LNCaP clone FGC (cell line): ENCODE measurements at regions not wholly inside any gene's neighbourhood (a gene's known extent, or its start where the extent isn't known, plus 50 kb on each side); places are given as distances from the start of the nearest gene placed in this dataset.

ENCODE experiments used
- DNase-seq: peaks from one replicate; pipeline ENCODE4 v3.0.0-alpha.2; 2011; ENCODE audit warnings: low read depth
- H3K4me3 ChIP-seq: 2 replicates; pipeline ENCODE4 v1.5.1; 2011; ENCODE audit warnings: mild to moderate bottlenecking, low read depth, low read length, control low read depth
- CTCF ChIP-seq: IDR thresholded peaks from 2 replicates; pipeline ENCODE4 v1.5.1; 2012; ENCODE audit warnings: mild to moderate bottlenecking; ENCODE audit not compliant: control insufficient read depth, insufficient read depth; ENCODE audit errors: extremely low read depth

- no peak for TF ChIP-seq CTCF
- H3K4me3 ChIP-seq = no peak overlapping the region
- no peak for DNase-seq
Observed at GRCh38 chr17:73874008-73874720, 229.9 kb upstream of the SDK2 start.

DNA sequence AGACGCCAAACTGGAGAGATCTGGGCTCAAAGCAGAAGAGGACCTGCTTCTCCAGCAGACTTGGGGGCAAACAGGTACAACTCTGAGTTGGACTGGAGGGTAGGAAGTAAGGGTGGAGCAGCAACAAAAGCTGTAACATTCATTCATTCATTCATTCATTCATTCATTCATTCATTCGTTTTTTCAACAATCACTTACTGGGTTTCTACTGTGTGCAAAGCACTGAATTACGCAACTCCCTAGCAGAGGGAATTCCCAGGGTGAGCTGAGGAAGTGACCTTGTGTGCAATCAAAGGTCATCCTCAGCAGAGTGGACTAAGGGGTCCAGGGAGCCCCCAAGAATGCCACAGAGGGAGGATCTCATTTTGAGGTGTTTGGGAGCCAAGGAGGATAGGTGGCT lies 231.1 kb upstream of the SDK2 start:
- no peak for DNase-seq
- no peak overlapping the region for H3K4me3 ChIP-seq
- TF ChIP-seq CTCF = no peak

DNA sequence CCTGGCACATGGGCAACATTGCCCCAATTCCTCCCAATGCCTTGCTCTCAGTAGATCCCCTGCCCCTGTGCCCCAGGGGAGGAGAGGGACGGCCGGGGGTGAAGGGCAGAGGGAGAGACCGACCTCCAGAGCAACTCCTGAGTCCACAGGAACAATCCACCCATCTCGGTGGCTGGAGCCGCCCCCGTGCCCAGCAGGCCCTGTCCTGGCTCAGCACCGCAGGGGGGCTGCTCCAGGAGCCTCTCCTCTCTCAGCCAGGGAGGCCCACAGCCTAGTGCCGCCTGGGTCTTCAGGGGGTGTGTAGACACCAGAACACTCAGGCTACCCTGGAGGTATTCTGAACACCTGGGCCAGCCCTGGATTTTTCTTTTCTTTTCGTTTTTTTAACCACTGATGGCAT lies 233.7 kb upstream of the SDK2 start:
- H3K4me3 ChIP-seq = no peak overlapping the region
- DNase-seq = no peak
- TF ChIP-seq CTCF = no peak

- no peak overlapping the region for H3K4me3 ChIP-seq
- no peak for DNase-seq
- TF ChIP-seq CTCF = no peak
Observed at GRCh38 chr17:73878923-73879322, 234.7 kb upstream of the SDK2 start.

DNA sequence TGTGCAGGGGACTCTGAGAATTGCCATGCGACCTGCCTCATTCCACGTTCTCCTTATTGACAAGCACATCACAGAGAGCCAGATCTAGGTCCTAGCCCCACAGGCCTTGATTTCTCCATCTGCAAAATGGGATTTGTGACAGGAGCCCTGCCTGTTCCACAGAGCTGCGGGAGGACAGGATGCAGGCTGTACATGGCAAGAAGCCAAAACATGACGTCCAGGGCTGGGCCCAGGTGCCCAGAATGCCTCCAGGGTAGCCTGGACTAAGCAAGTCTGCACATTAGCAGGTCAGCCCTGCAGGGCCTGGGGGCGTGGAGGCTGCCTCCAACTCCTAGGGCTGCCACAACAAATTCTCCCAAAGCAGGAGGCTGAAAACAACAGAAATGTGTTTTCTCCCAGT lies 235.7 kb upstream of the SDK2 start:
- H3K4me3 ChIP-seq = no peak overlapping the region

GRCh38 chr17:73882590-73882989 lies 238.3 kb upstream of the SDK2 start:
- DNase-seq = no peak

More for the DNA sequence above, 235.7 kb upstream of the SDK2 start:
- no peak for DNase-seq
- no peak for TF ChIP-seq CTCF

More at GRCh38 chr17:73882590-73882989, 238.3 kb upstream of the SDK2 start:
- no peak overlapping the region for H3K4me3 ChIP-seq
- TF ChIP-seq CTCF = no peak
